Activated CD4-positive, alpha-beta T cell treated with anti-CD3 and anti-CD28 coated beads, Interleukin-2, amount 10 ng/mL, durations not matched to agents 7 days and 5 days (primary cell): ENCODE measurements at regions not wholly inside any gene's neighbourhood (a gene's known extent, or its start where the extent isn't known, plus 50 kb on each side); places are given as distances from the start of the nearest gene placed in this dataset.
"Not testable (repeated sequence)": the region's sequence is repeated elsewhere in the genome, so short reads cannot be mapped to it uniquely, and the experiment has no call there.

Source experiments
- CTCF ChIA-PET: fragments of 350-600 bp; sonication (Branson Sonifier 250); formaldehyde crosslinking; loops from one replicate; lab custom pipeline; 2021; ENCODE audit warnings: antibody characterized with exemption; lab: Charles Lee
- POLR2A ChIA-PET: fragments of 350-600 bp; sonication (Branson Sonifier 250); formaldehyde crosslinking; loops from one replicate; lab custom pipeline; 2021; ENCODE audit warnings: antibody characterized with exemption; lab: Charles Lee
- DNase-seq: peaks from one replicate; pipeline ENCODE4 v3.0.0-alpha.2; 2020
- H3K27ac Mint-ChIP-seq: one replicate; pipeline ENCODE4 v1.8.0; 2021; ENCODE audit warnings: mild to moderate bottlenecking, moderate library complexity, mixed read lengths
- H3K27me3 Mint-ChIP-seq: one replicate; pipeline ENCODE4 v1.8.0; 2021; ENCODE audit warnings: mixed read lengths
- H3K36me3 Mint-ChIP-seq: one replicate; pipeline ENCODE4 v1.8.0; 2021; ENCODE audit warnings: low read depth, mixed read lengths
- H3K4me1 Mint-ChIP-seq: one replicate; pipeline ENCODE4 v1.8.0; 2021; ENCODE audit warnings: mixed read lengths
- H3K4me3 Mint-ChIP-seq: one replicate; pipeline ENCODE4 v1.8.0; 2021; ENCODE audit warnings: mild to moderate bottlenecking, moderate library complexity, mixed read lengths
- H3K9me3 Mint-ChIP-seq: one replicate; pipeline ENCODE4 v1.8.0; 2021; ENCODE audit warnings: mixed read lengths

GRCh38 chr9:2425676-2426075 lies 195.9 kb upstream of the VLDLR start:
- CTCF ChIA-PET, result no interaction called here
- POLR2A ChIA-PET, result no interaction called here
- Mint-ChIP-seq H3K36me3 (no peaks in the 10 kb centered on the region), H3K27me3 (no peaks in the 10 kb centered on the region), H3K27ac (no peak overlapping the region), H3K9me3 (no peaks in the 10 kb centered on the region), H3K4me3 (no peak overlapping the region), H3K4me1 (no peaks in the 10 kb centered on the region)
- DNase-seq, result no peak

GRCh38 chr9:2427120-2427891 lies 194.3 kb upstream of the VLDLR start:
- H3K36me3 Mint-ChIP-seq, result no peaks in the 10 kb centered on the region
- no peaks in the 10 kb centered on the region for H3K9me3 Mint-ChIP-seq
- ChIA-PET CTCF (interaction anchor here (0.7 kb wide), 1 partner anchor 206 kb away, joined by 3 read pairs; no protein-coding TSS in a partner anchor), POLR2A (no interaction called here)
- DNase-seq, result no peak
- H3K27me3 Mint-ChIP-seq, result no peaks in the 10 kb centered on the region
- no peak overlapping the region for H3K27ac Mint-ChIP-seq
- H3K4me1 Mint-ChIP-seq, result no peaks in the 10 kb centered on the region
- no peak overlapping the region for H3K4me3 Mint-ChIP-seq

- no peak overlapping the region for H3K4me3 Mint-ChIP-seq
- no peak for DNase-seq
- POLR2A ChIA-PET, result no interaction called here
- no peaks in the 10 kb centered on the region for H3K4me1 Mint-ChIP-seq
- no peaks in the 10 kb centered on the region for H3K36me3 Mint-ChIP-seq
- CTCF ChIA-PET, result no interaction called here
- no peaks in the 10 kb centered on the region for H3K27me3 Mint-ChIP-seq
- peaks cover 5% of the 10 kb centered on the region for H3K9me3 Mint-ChIP-seq
- H3K27ac Mint-ChIP-seq, result no peak overlapping the region
These were observed 181.6 kb upstream of the VLDLR start for GRCh38 chr9:2439957-2440356.

- H3K4me3 Mint-ChIP-seq, H3K9me3 Mint-ChIP-seq, H3K27me3 Mint-ChIP-seq, H3K4me1 Mint-ChIP-seq, CTCF ChIA-PET, POLR2A ChIA-PET, H3K36me3 Mint-ChIP-seq, H3K27ac Mint-ChIP-seq, DNase-seq: not testable (repeated sequence)
These were observed 177.7 kb upstream of the VLDLR start for GRCh38 chr9:2443933-2444332.

GRCh38 chr9:2448193-2448738 lies 173.3 kb upstream of the VLDLR start:
- no peak for DNase-seq
- ChIA-PET CTCF (no interaction called here), POLR2A (no interaction called here)
- no peak overlapping the region for H3K4me3 Mint-ChIP-seq
- no peaks in the 10 kb centered on the region for H3K36me3 Mint-ChIP-seq
- H3K27ac Mint-ChIP-seq, result no peak overlapping the region
- no peaks in the 10 kb centered on the region for H3K4me1 Mint-ChIP-seq
- H3K9me3 Mint-ChIP-seq, result no peaks in the 10 kb centered on the region
- no peaks in the 10 kb centered on the region for H3K27me3 Mint-ChIP-seq

- ChIA-PET CTCF (no interaction called here), POLR2A (no interaction called here)
- no peak for DNase-seq
- H3K4me3 Mint-ChIP-seq, result no peak overlapping the region
- H3K9me3 Mint-ChIP-seq, result no peaks in the 10 kb centered on the region
- H3K27me3 Mint-ChIP-seq, result peaks cover 3% of the 10 kb centered on the region
- no peaks in the 10 kb centered on the region for H3K36me3 Mint-ChIP-seq
- H3K27ac Mint-ChIP-seq, result no peak overlapping the region
- no peaks in the 10 kb centered on the region for H3K4me1 Mint-ChIP-seq
These were observed 168.5 kb upstream of the VLDLR start for GRCh38 chr9:2453106-2453505.

- ChIA-PET CTCF (no interaction called here), POLR2A (no interaction called here)
- H3K27me3 Mint-ChIP-seq, result peaks cover 3% of the 10 kb centered on the region
- no peaks in the 10 kb centered on the region for H3K9me3 Mint-ChIP-seq
- H3K27ac Mint-ChIP-seq, result no peak overlapping the region
- DNase-seq, result no peak
- H3K4me1 Mint-ChIP-seq, result no peaks in the 10 kb centered on the region
- H3K4me3 Mint-ChIP-seq, result no peak overlapping the region
- H3K36me3 Mint-ChIP-seq, result no peaks in the 10 kb centered on the region
These were observed 167.9 kb upstream of the VLDLR start for GRCh38 chr9:2453701-2454100.

- no peak for DNase-seq
- CTCF ChIA-PET, result interaction anchor here (0.5 kb wide), 1 partner anchor 252 kb away, joined by 3 read pairs; no protein-coding TSS in a partner anchor
- POLR2A ChIA-PET, result no interaction called here
- H3K36me3 Mint-ChIP-seq, result no peaks in the 10 kb centered on the region
- H3K9me3 Mint-ChIP-seq, result no peaks in the 10 kb centered on the region
- H3K4me1 Mint-ChIP-seq, result no peaks in the 10 kb centered on the region
- peaks cover 3% of the 10 kb centered on the region for H3K27me3 Mint-ChIP-seq
- no peak overlapping the region for H3K27ac Mint-ChIP-seq
- no peak overlapping the region for H3K4me3 Mint-ChIP-seq
These were observed 161.8 kb upstream of the VLDLR start for GRCh38 chr9:2459756-2460155.

GRCh38 chr9:2461892-2462291 lies 159.7 kb upstream of the VLDLR start:
- Mint-ChIP-seq H3K27ac (no peak overlapping the region), H3K27me3 (no peaks in the 10 kb centered on the region), H3K36me3 (no peaks in the 10 kb centered on the region), H3K9me3 (no peaks in the 10 kb centered on the region), H3K4me1 (no peaks in the 10 kb centered on the region), H3K4me3 (no peak overlapping the region)
- ChIA-PET POLR2A (no interaction called here), CTCF (no interaction called here)
- DNase-seq, result no peak

GRCh38 chr9:2464624-2465023 lies 157.0 kb upstream of the VLDLR start:
- Mint-ChIP-seq H3K27ac (no peak overlapping the region), H3K9me3 (no peaks in the 10 kb centered on the region), H3K4me1 (no peaks in the 10 kb centered on the region), H3K36me3 (no peaks in the 10 kb centered on the region), H3K27me3 (peaks cover 5% of the 10 kb centered on the region), H3K4me3 (no peak overlapping the region)
- POLR2A ChIA-PET, result no interaction called here
- no peak for DNase-seq
- CTCF ChIA-PET, result no interaction called here

- DNase-seq, result no peak
- ChIA-PET POLR2A (no interaction called here), CTCF (no interaction called here)
These were observed 156.1 kb upstream of the VLDLR start for GRCh38 chr9:2465516-2465915.

GRCh38 chr9:2465921-2466460 lies 155.6 kb upstream of the VLDLR start:
- H3K27ac Mint-ChIP-seq, result no peak overlapping the region
- H3K9me3 Mint-ChIP-seq, result no peaks in the 10 kb centered on the region
- no peak overlapping the region for H3K4me3 Mint-ChIP-seq
- CTCF ChIA-PET, result no interaction called here
- POLR2A ChIA-PET, result no interaction called here
- peaks cover 6% of the 10 kb centered on the region for H3K27me3 Mint-ChIP-seq
- DNase-seq, result no peak
- H3K4me1 Mint-ChIP-seq, result no peaks in the 10 kb centered on the region
- H3K36me3 Mint-ChIP-seq, result no peaks in the 10 kb centered on the region

More at GRCh38 chr9:2465516-2465915, 156.1 kb upstream of the VLDLR start:
- no peaks in the 10 kb centered on the region for H3K4me1 Mint-ChIP-seq
- H3K27me3 Mint-ChIP-seq, result peaks cover 6% of the 10 kb centered on the region
- no peaks in the 10 kb centered on the region for H3K9me3 Mint-ChIP-seq
- H3K4me3 Mint-ChIP-seq, result no peak overlapping the region
- H3K27ac Mint-ChIP-seq, result no peak overlapping the region
- H3K36me3 Mint-ChIP-seq, result no peaks in the 10 kb centered on the region

GRCh38 chr9:2466703-2467102 lies 154.9 kb upstream of the VLDLR start:
- POLR2A ChIA-PET, result no interaction called here
- DNase-seq, result no peak
- peaks cover 6% of the 10 kb centered on the region for H3K27me3 Mint-ChIP-seq
- H3K9me3 Mint-ChIP-seq, result no peaks in the 10 kb centered on the region
- no peaks in the 10 kb centered on the region for H3K36me3 Mint-ChIP-seq
- H3K4me3 Mint-ChIP-seq, result no peak overlapping the region
- CTCF ChIA-PET, result no interaction called here
- H3K27ac Mint-ChIP-seq, result no peak overlapping the region
- no peaks in the 10 kb centered on the region for H3K4me1 Mint-ChIP-seq
